DOHH2 (cell line): ENCODE measurements at regions not wholly inside any gene's neighbourhood (a gene's known extent, or its start where the extent isn't known, plus 50 kb on each side); places are given as distances from the start of the nearest gene placed in this dataset.
"Not testable (repeated sequence)": the region's sequence is repeated elsewhere in the genome, so short reads cannot be mapped to it uniquely, and the experiment has no call there.

ENCODE experiments used
- H3F3A ChIP-seq: fragments of 200-600 bp; sonication (generic), shearing (Covaris generic); 2 replicates; pipeline ENCODE4 v1.6.0; 2016; ENCODE audit warnings: antibody characterized with exemption, mild to moderate bottlenecking; ENCODE audit not compliant: control insufficient read depth, insufficient read depth
- H3K27ac ChIP-seq: fragments of 200-600 bp; sonication (generic); 2 replicates; pipeline ENCODE4 v1.5.1; 2014; ENCODE audit warnings: low read depth, mild to moderate bottlenecking, low read length, moderate library complexity
- H3K27me3 ChIP-seq: fragments of 200-600 bp; sonication (generic); 2 replicates; pipeline ENCODE4 v1.6.1; 2014; ENCODE audit warnings: mild to moderate bottlenecking, low read length, mixed read lengths; ENCODE audit not compliant: control insufficient read depth
- H3K36me3 ChIP-seq: fragments of 200-600 bp; sonication (generic); 2 replicates; pipeline ENCODE4 v1.6.1; 2014; ENCODE audit warnings: mild to moderate bottlenecking, low read length, moderate library complexity, mixed read lengths; ENCODE audit not compliant: control insufficient read depth
- H3K4me1 ChIP-seq: fragments of 200-600 bp; sonication (generic); 2 replicates; pipeline ENCODE4 v1.6.1; 2014; ENCODE audit warnings: mild to moderate bottlenecking, low read length, mixed read lengths; ENCODE audit not compliant: control insufficient read depth
- H3K4me2 ChIP-seq: fragments of 200-600 bp; sonication (generic); 2 replicates; pipeline ENCODE4 v1.6.0; 2014; ENCODE audit warnings: mild to moderate bottlenecking, low read length, moderate library complexity
- H3K4me3 ChIP-seq: fragments of 200-600 bp; sonication (generic); 2 replicates; pipeline ENCODE4 v1.5.1; 2014; ENCODE audit warnings: mild to moderate bottlenecking, low read length, mixed read lengths
- H3K79me2 ChIP-seq: fragments of 200-600 bp; sonication (generic); 2 replicates; pipeline ENCODE4 v1.6.1; 2014; ENCODE audit warnings: mild to moderate bottlenecking, low read length, mixed read lengths; ENCODE audit not compliant: control insufficient read depth
- H3K9me2 ChIP-seq: fragments of 200-600 bp; sonication (generic); replicated peaks from 2 replicates; pipeline ENCODE4 v1.6.1; 2014; ENCODE audit warnings: mild to moderate bottlenecking, low read length, mixed read lengths; ENCODE audit not compliant: control insufficient read depth
- H3K9me3 ChIP-seq: fragments of 200-600 bp; sonication (generic); 2 replicates; pipeline ENCODE4 v1.6.1; 2014; ENCODE audit warnings: antibody characterized with exemption, low read length, mixed read lengths; ENCODE audit not compliant: control insufficient read depth, insufficient read depth
- H4K20me1 ChIP-seq: fragments of 200-600 bp; sonication (generic); 2 replicates; pipeline ENCODE4 v1.6.0; 2014; ENCODE audit warnings: low read depth, mild to moderate bottlenecking, antibody characterized with exemption, low read length, moderate library complexity; ENCODE audit not compliant: control insufficient read depth, insufficient read depth
- CTCF ChIP-seq: fragments of 200-600 bp; sonication (generic); IDR thresholded peaks from one replicate; pipeline ENCODE4 v1.5.1; 2014; ENCODE audit warnings: antibody characterized with exemption, mild to moderate bottlenecking, low read depth, low read length; ENCODE audit not compliant: poor library complexity, severe bottlenecking
- EZH2phosphoT487 ChIP-seq: fragments of 200-600 bp; sonication (generic); IDR thresholded peaks from 2 replicates; pipeline ENCODE4 v1.6.1; 2017; ENCODE audit warnings: borderline replicate concordance, mild to moderate bottlenecking, antibody characterized with exemption, low read length, moderate library complexity, mixed read lengths

GRCh38 chr11:31955838-31956237 is 135.0 kb upstream of the RCN1 start:
- Histone ChIP-seq H3F3A (no peaks in the 10 kb centered on the region), H4K20me1 (no peaks in the 10 kb centered on the region), H3K27me3 (no peaks in the 10 kb centered on the region), H3K4me3 (no peak overlapping the region), H3K4me2 (no peak overlapping the region), H3K4me1 (no peaks in the 10 kb centered on the region), H3K36me3 (no peaks in the 10 kb centered on the region), H3K9me2 (no peaks in the 10 kb centered on the region), H3K9me3 (no peaks in the 10 kb centered on the region), H3K79me2 (no peaks in the 10 kb centered on the region), H3K27ac (no peak overlapping the region)
- TF ChIP-seq CTCF (no peak), EZH2phosphoT487 (no peak)

DNA sequence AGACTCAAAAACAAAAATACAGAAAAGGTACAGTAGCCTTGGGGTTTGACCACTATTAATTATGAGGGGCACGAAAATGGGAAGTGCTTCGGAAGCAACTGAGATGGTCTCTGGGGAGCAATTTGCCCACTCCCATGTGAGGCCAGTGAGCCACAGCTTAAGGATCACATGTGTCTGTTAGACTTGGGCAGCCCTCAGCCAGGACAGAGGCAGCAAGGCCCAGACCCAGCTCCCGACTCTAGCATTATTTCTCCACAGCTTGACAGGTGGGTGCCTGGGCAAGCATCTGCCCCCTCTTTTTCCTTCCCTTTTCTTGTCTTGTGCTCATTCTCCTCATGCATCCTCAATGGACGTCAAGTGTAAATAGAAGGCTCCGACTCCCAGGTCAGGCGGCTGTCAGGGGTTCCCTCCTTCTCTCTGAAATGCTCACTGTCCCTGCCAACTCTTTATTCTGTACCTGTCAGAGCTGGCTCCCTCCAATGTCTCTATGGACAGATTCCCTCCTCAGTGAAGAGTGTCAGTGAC is 137.0 kb upstream of the RCN1 start:
- Histone ChIP-seq H3K4me1 (no peaks in the 10 kb centered on the region), H4K20me1 (no peaks in the 10 kb centered on the region), H3K36me3 (no peaks in the 10 kb centered on the region), H3K79me2 (no peaks in the 10 kb centered on the region), H3K9me2 (no peaks in the 10 kb centered on the region), H3K4me3 (no peak overlapping the region), H3K4me2 (no peak overlapping the region), H3K27ac (no peak overlapping the region), H3K27me3 (no peaks in the 10 kb centered on the region), H3K9me3 (no peaks in the 10 kb centered on the region), H3F3A (no peaks in the 10 kb centered on the region)
- no peak for TF ChIP-seq CTCF
- TF ChIP-seq EZH2phosphoT487: no peak

DNA sequence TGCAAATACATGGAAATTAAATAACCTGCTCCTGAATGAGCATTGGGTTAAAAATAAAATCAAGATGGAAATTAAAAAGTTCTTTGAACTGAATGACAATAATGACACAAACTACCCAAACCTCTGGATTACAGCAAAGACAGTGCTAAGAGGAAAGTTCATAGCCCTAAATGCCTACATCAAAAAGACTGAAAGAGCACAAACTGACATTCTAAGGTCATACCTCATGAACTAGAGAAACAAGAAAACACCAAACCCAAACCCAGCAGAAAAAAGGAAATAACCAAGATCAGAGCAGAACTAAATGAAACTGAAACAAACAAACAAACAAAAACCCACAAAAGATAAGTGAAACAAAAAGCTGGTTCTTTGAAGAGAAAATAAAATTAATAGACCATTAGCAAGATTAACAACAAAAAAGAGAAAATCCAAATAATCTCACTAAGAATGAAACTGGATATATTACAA is 138.6 kb upstream of the PAX6 start:
- not testable (repeated sequence) for H3K4me2 ChIP-seq

GRCh38 chr11:31947051-31947450 is 135.9 kb upstream of the PAX6 start:
- no peak overlapping the region for H3K4me2 ChIP-seq
- no peaks in the 10 kb centered on the region for H3F3A ChIP-seq
- H3K9me3 ChIP-seq: no peaks in the 10 kb centered on the region
- no peaks in the 10 kb centered on the region for H3K4me1 ChIP-seq
- TF ChIP-seq CTCF (no peak), EZH2phosphoT487 (no peak)
- no peaks in the 10 kb centered on the region for H4K20me1 ChIP-seq
- no peak overlapping the region for H3K4me3 ChIP-seq
- no peaks in the 10 kb centered on the region for H3K27me3 ChIP-seq
- no peaks in the 10 kb centered on the region for H3K36me3 ChIP-seq
- H3K9me2 ChIP-seq: no peaks in the 10 kb centered on the region
- no peaks in the 10 kb centered on the region for H3K79me2 ChIP-seq
- no peak overlapping the region for H3K27ac ChIP-seq

More for the DNA sequence above, 138.6 kb upstream of the PAX6 start:
- not testable (repeated sequence) for H3K36me3 ChIP-seq, H4K20me1 ChIP-seq, H3F3A ChIP-seq, H3K27ac ChIP-seq, H3K4me3 ChIP-seq, H3K9me2 ChIP-seq, H3K79me2 ChIP-seq, H3K4me1 ChIP-seq, H3K27me3 ChIP-seq, H3K9me3 ChIP-seq
